Heart left ventricle (tissue), 13 donors: ENCODE measurements at regions not wholly inside any gene's neighbourhood (a gene's known extent, or its start where the extent isn't known, plus 50 kb on each side); places are given as distances from the start of the nearest gene placed in this dataset.

ENCODE experiments used
- POLR2A ChIP-seq, 2 donors: fragments of 450-650 bp; IDR thresholded peaks; one replicate each; pipeline ENCODE4 v1.6.1; 2017; ENCODE audit warnings: antibody characterized with exemption in 2 of 2, mild to moderate bottlenecking in 2 of 2, moderate library complexity in 2 of 2
- TF ChIP-seq, protein P1 (sequence below), 12 donors: fragments of 200-600 bp; sonication (generic) in 4 of 12; IDR thresholded peaks; one replicate each; pipeline versions ENCODE4 v1.5.0 to v1.8.0; 2018 to 2022; ENCODE audit warnings: antibody characterized with exemption in 12 of 12, mild to moderate bottlenecking in 5 of 12
- donor health status: ischemic (EF 13 %, LVEDD 7.1; RV severe dilation, severe dysfunction).
- donor health status: DM: no; HTN: yes; CAD: no.
- donor health status: DM: no; HTN: no; CAD: no.
- donor health status: ischemic (EF 25% LVEDD 6.9; RV normal size, moderate dysfunction).
- donor health status: ischemic (EF 25% LVEDD 5.7; RV mildly dilated, moderate dysfunction).
- donor health status: ischemic (EF 35%, LVEDD 5.7; RV mildly dilated, moderate dysfunction).
- donor health status: nonischemic (EF 11% LVEDD 7.7; RV severe dilation, severe dysfunction).
- donor health status: DM: yes; HTN: yes; CAD: no.
- donor health status: PGD.
- donor health status: ischemic (EF 29% LVEDD 5.4; RV normal size, mild dysfunction).
- donor health status: nonischemic (EF 23%, LVEDD 6.1; RV moderate dilation, normal function).

GRCh38 chr1:215488850-215489249 is 78.3 kb upstream of the KCTD3 start:
- TF ChIP-seq, protein P1, sequence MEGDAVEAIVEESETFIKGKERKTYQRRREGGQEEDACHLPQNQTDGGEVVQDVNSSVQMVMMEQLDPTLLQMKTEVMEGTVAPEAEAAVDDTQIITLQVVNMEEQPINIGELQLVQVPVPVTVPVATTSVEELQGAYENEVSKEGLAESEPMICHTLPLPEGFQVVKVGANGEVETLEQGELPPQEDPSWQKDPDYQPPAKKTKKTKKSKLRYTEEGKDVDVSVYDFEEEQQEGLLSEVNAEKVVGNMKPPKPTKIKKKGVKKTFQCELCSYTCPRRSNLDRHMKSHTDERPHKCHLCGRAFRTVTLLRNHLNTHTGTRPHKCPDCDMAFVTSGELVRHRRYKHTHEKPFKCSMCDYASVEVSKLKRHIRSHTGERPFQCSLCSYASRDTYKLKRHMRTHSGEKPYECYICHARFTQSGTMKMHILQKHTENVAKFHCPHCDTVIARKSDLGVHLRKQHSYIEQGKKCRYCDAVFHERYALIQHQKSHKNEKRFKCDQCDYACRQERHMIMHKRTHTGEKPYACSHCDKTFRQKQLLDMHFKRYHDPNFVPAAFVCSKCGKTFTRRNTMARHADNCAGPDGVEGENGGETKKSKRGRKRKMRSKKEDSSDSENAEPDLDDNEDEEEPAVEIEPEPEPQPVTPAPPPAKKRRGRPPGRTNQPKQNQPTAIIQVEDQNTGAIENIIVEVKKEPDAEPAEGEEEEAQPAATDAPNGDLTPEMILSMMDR (IDR thresholded peaks at IDR 0.05), result no peak
- no peak for TF ChIP-seq POLR2A (IDR thresholded peaks at IDR 0.05)
